Testis (tissue), 2 donors: ENCODE measurements at regions not wholly inside any gene's neighbourhood (a gene's known extent, or its start where the extent isn't known, plus 50 kb on each side); places are given as distances from the start of the nearest gene placed in this dataset.

Source experiments
- DNase-seq: peaks from one replicate; pipeline ENCODE4 v3.0.0-alpha.2; 2019
- H3K27ac ChIP-seq, 2 donors: fragments of 200-600 bp; sonication (generic); one replicate each; pipeline ENCODE4 v1.5.1; 2019
- H3K27me3 ChIP-seq: fragments of 200-600 bp; sonication (generic); one replicate; pipeline ENCODE4 v1.5.1; 2019
- H3K36me3 ChIP-seq: fragments of 200-600 bp; sonication (generic); one replicate; pipeline ENCODE4 v1.5.1; 2017; ENCODE audit warnings: low read depth; ENCODE audit errors: missing control alignments
- H3K4me1 ChIP-seq: fragments of 200-600 bp; sonication (generic); one replicate; pipeline ENCODE4 v1.5.1; 2019
- H3K4me3 ChIP-seq, 2 donors: fragments of 200-600 bp; sonication (generic); one replicate each; pipeline ENCODE4 v1.5.1; 2017 to 2019
- H3K9me3 ChIP-seq: fragments of 200-600 bp; sonication (generic); one replicate; pipeline ENCODE4 v1.5.1; 2017
- POLR2A ChIP-seq: fragments of 450-650 bp; IDR thresholded peaks from one replicate; pipeline ENCODE4 v1.6.1; 2017; ENCODE audit warnings: antibody characterized with exemption, mild to moderate bottlenecking, moderate library complexity
- WGBS, 2 donors: methylation state at CpG; one replicate each; pipeline ENCODE4 v1.1.5; 2018; 5-methylcytosine and 5-hydroxymethylcytosine counted together
- intact Hi-C: fragments of 100-400 bp; cut with DNase I; formaldehyde crosslinking; loops from one replicate; pipeline ENCODE4 v1.15.1; 2023; ENCODE audit warnings: low total_unique reads
- TF ChIP-seq, protein P1 (sequence below), 3 experiments: fragments of 450-650 bp in 2 of 3; fragments of 200-600 bp in 1 of 3; sonication (generic) in 1 of 3; IDR thresholded peaks; one replicate each; pipeline ENCODE4 v1.5.1; 2016 to 2019; ENCODE audit warnings: antibody characterized with exemption in 3 of 3, mild to moderate bottlenecking in 2 of 3, moderate library complexity in 1 of 3

GRCh38 chr3:59327376-59327808, 277.6 kb upstream of the CFAP20DC start:
- no peaks in the 10 kb centered on the region for H3K9me3 ChIP-seq
- DNase-seq: no peak

DNA sequence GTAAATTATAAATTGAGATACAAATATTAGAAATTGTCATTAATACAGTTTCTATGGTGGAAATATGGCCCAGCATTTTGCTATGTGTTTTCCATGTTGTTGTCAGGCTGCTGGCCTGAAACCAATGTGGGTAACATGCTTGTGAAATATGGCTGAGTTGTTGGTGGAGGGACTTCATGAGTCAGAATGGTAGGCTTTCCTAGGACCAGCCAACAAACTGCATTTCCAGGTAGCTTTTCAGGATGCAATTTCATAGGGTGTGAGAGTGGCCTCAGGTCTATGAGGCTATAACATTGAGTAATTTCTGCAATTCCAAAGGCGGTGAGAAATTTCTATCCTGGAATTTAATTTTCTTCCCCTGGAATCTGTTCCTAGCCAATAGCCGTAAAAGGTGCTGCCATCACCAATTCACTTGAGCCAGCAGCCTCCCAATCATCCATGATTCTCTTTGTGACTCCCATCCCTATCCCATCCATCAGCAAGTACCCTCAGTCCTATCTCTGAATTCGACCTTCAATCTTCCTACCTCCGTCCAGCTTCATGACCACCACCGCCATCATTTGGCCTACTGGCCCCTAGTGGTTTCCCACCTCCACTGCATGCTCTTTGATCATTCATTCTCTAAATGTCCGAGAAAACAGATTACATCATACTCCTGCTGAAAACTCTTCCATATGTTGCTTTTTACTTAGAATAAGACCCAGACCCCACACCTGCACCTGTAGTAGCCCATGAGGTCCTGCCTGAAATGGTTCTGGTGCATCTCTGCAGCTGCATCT, 276.6 kb upstream of the CFAP20DC start:
- H3K4me3 ChIP-seq: no peak overlapping the region
- no peak for DNase-seq
- no peaks in the 10 kb centered on the region for H3K4me1 ChIP-seq
- no peaks in the 10 kb centered on the region for H3K9me3 ChIP-seq
- H3K27me3 ChIP-seq: no peaks in the 10 kb centered on the region
- H3K36me3 ChIP-seq: no peaks in the 10 kb centered on the region
- 83 to 90% methylated on average over 6 of the region's 6 CpGs for WGBS, 2 donors
- intact Hi-C loops: no loop called here
- no peak overlapping the region for H3K27ac ChIP-seq
- no peak for TF ChIP-seq POLR2A
- TF ChIP-seq, protein P1, sequence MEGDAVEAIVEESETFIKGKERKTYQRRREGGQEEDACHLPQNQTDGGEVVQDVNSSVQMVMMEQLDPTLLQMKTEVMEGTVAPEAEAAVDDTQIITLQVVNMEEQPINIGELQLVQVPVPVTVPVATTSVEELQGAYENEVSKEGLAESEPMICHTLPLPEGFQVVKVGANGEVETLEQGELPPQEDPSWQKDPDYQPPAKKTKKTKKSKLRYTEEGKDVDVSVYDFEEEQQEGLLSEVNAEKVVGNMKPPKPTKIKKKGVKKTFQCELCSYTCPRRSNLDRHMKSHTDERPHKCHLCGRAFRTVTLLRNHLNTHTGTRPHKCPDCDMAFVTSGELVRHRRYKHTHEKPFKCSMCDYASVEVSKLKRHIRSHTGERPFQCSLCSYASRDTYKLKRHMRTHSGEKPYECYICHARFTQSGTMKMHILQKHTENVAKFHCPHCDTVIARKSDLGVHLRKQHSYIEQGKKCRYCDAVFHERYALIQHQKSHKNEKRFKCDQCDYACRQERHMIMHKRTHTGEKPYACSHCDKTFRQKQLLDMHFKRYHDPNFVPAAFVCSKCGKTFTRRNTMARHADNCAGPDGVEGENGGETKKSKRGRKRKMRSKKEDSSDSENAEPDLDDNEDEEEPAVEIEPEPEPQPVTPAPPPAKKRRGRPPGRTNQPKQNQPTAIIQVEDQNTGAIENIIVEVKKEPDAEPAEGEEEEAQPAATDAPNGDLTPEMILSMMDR (IDR thresholded peaks at IDR 0.05): peak in 1 of 3 experiments; percentile 11

More at GRCh38 chr3:59327376-59327808, 277.6 kb upstream of the CFAP20DC start:
- H3K27me3 ChIP-seq: no peaks in the 10 kb centered on the region
- intact Hi-C loops: no loop called here
- TF ChIP-seq, protein P1 (IDR thresholded peaks at IDR 0.05): no peak
- no peak for TF ChIP-seq POLR2A
- no peak overlapping the region for H3K27ac ChIP-seq
- no peaks in the 10 kb centered on the region for H3K4me1 ChIP-seq
- no peak overlapping the region for H3K4me3 ChIP-seq
- no peaks in the 10 kb centered on the region for H3K36me3 ChIP-seq
- 87 to 93% methylated on average over 3 of the region's 3 CpGs for WGBS, 2 donors

DNA sequence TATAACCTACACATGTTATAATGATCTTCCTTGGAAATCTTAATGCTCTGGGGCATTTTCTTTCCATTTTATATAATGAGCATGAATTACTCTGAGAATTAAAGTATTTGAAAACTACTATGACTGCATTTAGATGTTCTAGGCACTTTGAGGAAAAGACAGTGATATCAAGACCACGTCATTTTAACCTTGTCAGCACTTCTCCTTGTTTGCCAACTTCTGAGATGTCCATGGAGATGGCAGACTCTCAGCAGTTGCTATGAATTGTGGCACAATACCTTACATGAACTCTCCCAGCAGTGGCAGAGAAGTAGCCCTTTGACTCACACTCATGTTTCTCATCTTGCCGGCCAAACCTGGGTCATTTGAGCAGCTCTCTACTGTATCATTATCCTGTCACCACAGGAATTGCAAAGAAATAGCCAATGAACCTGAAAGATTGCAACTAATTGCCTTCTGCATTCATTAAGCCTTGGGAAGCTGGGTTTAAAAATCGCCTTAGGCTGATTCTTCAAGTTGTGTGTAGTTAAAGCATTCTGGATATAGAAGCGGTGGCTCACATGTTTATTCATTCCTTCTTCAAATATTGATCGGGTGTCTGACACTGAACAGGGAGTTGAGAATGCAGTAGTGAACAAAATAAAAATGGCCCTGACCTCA, 272.2 kb upstream of the CFAP20DC start:
- TF ChIP-seq, protein P1 (IDR thresholded peaks at IDR 0.05): no peak
- no peak for TF ChIP-seq POLR2A
- Histone ChIP-seq H3K27me3 (no peaks in the 10 kb centered on the region), H3K36me3 (no peaks in the 10 kb centered on the region), H3K4me1 (peaks cover 16% of the 10 kb centered on the region), H3K4me3 (no peak overlapping the region), H3K27ac (no peak overlapping the region), H3K9me3 (no peaks in the 10 kb centered on the region)
- intact Hi-C loops: no loop called here
- 91 to 93% methylated on average over 5 of the region's 5 CpGs for WGBS, 2 donors
- DNase-seq: no peak

GRCh38 chr3:59320080-59320479, 270.3 kb upstream of the CFAP20DC start:
- WGBS, 2 donors: 88 to 92% methylated on average over 4 of the region's 4 CpGs
- H3K27me3 ChIP-seq: no peaks in the 10 kb centered on the region
- intact Hi-C loops: no loop called here

More at GRCh38 chr3:59320080-59320479, 270.3 kb upstream of the CFAP20DC start:
- no peaks in the 10 kb centered on the region for H3K36me3 ChIP-seq
- no peaks in the 10 kb centered on the region for H3K9me3 ChIP-seq
- H3K27ac ChIP-seq: no peak overlapping the region
- H3K4me3 ChIP-seq: no peak overlapping the region
- H3K4me1 ChIP-seq: peaks cover 16% of the 10 kb centered on the region
- DNase-seq: no peak
- TF ChIP-seq POLR2A: no peak
- TF ChIP-seq, protein P1 (IDR thresholded peaks at IDR 0.05): no peak
